Gastrocnemius medialis (tissue), 4 donors: ENCODE measurements at regions not wholly inside any gene's neighbourhood (a gene's known extent, or its start where the extent isn't known, plus 50 kb on each side); places are given as distances from the start of the nearest gene placed in this dataset.

ENCODE experiments used
- POLR2A ChIP-seq, 2 donors: fragments of 450-650 bp; IDR thresholded peaks; one replicate each; pipeline ENCODE4 v1.6.1; 2017; ENCODE audit warnings: antibody characterized with exemption in 2 of 2, mild to moderate bottlenecking in 2 of 2, moderate library complexity in 2 of 2
- TF ChIP-seq, protein P1 (sequence below), 5 experiments: fragments of 450-650 bp in 3 of 5; fragments of 200-600 bp in 2 of 5; sonication (generic) in 2 of 5; IDR thresholded peaks in 4 of 5; conservative IDR thresholded peaks in 1 of 5; 1 replicate in 4 of 5; 2 replicates in 1 of 5; pipeline ENCODE4 v1.5.1; 2016 to 2019; ENCODE audit warnings: antibody characterized with exemption in 5 of 5, mild to moderate bottlenecking in 3 of 5, moderate library complexity in 3 of 5

DNA sequence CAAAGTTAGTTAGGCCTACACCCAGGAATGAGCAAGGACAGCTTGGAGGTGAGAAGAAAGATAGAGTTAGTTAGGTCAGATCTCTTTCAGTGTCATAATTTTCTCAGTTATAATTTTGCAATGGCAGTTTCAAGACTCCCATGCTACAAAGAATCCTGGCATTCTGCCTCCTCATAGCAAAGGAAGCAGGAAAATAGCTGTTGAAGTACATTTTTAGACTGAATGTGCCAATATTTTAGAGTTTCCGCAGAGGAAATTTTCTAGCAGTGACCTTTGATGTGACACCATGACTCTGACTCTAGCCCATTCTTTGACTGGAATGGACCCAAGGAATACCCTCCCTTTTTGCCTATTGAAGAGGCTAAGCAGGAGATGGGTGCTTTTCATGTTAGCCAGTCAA is 371.7 kb downstream of the PIK3C3 start:
- TF ChIP-seq, protein P1, sequence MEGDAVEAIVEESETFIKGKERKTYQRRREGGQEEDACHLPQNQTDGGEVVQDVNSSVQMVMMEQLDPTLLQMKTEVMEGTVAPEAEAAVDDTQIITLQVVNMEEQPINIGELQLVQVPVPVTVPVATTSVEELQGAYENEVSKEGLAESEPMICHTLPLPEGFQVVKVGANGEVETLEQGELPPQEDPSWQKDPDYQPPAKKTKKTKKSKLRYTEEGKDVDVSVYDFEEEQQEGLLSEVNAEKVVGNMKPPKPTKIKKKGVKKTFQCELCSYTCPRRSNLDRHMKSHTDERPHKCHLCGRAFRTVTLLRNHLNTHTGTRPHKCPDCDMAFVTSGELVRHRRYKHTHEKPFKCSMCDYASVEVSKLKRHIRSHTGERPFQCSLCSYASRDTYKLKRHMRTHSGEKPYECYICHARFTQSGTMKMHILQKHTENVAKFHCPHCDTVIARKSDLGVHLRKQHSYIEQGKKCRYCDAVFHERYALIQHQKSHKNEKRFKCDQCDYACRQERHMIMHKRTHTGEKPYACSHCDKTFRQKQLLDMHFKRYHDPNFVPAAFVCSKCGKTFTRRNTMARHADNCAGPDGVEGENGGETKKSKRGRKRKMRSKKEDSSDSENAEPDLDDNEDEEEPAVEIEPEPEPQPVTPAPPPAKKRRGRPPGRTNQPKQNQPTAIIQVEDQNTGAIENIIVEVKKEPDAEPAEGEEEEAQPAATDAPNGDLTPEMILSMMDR (IDR thresholded peaks at IDR 0.05 in 4 of 5, conservative IDR thresholded peaks at IDR 0.05 in 1 of 5) = no peak
- no peak for TF ChIP-seq POLR2A (IDR thresholded peaks at IDR 0.05)
